ENCODE measurements at regions not wholly inside any gene's neighbourhood (a gene's known extent, or its start where the extent isn't known, plus 50 kb on each side); places are given as distances from the start of the nearest gene placed in this dataset.

DNA sequence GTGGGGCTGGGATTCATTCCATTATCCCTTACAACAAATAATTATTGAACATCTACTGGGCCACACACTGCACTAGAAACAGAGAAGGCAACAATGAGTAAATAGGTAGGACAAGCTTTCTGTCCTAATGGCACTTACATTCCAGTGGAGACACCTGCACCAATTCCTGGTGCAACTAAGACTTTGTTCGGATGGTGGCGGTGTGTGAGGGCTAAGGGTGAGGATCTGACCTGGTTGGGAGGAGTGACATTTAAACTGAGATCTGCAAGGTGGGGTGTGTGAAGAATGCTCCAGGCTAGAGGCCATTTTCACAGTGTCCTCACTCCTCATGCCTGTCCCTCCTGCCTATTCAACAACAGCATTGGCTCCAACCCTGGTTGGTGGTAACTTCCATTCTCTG is 510.0 kb downstream of the XYLT1 start:
- Mint-ChIP-seq H3K9me3 (ENCODE audit: unreplicated experiment) (no peaks in the 10 kb centered on the region), H3K27me3 (ENCODE audit: insufficient read depth, unreplicated experiment) (peaks cover 2% of the 10 kb centered on the region), H3K27ac (ENCODE audit: unreplicated experiment) (no peak overlapping the region), H3K36me3 (ENCODE audit: insufficient read depth, unreplicated experiment) (no peaks in the 10 kb centered on the region), H3K4me1 (ENCODE audit: low read depth, unreplicated experiment) (peaks cover under 1% of the 10 kb centered on the region), H3K4me3 (ENCODE audit: unreplicated experiment) (no peak overlapping the region)
- Histone ChIP-seq H3K4me1 (no peaks in the 10 kb centered on the region), H3K36me3 (ENCODE audit: control insufficient read depth, insufficient read depth, low read length) (no peaks in the 10 kb centered on the region), H3K27me3 (replicated peaks; ENCODE audit: control insufficient read depth, insufficient read depth, low read length) (no peaks in the 10 kb centered on the region), H3K9me3 (no peaks in the 10 kb centered on the region), H3K4me3 (ENCODE audit: low read depth, low read length) (no peak overlapping the region)
- intact Hi-C loops (cut with micrococcal nuclease; ENCODE audit: unreplicated experiment), result no loop called here
- TF ChIP-seq, protein P1, sequence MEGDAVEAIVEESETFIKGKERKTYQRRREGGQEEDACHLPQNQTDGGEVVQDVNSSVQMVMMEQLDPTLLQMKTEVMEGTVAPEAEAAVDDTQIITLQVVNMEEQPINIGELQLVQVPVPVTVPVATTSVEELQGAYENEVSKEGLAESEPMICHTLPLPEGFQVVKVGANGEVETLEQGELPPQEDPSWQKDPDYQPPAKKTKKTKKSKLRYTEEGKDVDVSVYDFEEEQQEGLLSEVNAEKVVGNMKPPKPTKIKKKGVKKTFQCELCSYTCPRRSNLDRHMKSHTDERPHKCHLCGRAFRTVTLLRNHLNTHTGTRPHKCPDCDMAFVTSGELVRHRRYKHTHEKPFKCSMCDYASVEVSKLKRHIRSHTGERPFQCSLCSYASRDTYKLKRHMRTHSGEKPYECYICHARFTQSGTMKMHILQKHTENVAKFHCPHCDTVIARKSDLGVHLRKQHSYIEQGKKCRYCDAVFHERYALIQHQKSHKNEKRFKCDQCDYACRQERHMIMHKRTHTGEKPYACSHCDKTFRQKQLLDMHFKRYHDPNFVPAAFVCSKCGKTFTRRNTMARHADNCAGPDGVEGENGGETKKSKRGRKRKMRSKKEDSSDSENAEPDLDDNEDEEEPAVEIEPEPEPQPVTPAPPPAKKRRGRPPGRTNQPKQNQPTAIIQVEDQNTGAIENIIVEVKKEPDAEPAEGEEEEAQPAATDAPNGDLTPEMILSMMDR (IDR thresholded peaks at IDR 0.05; ENCODE audit: insufficient read depth in 1 of 2, low read depth in 1 of 2, low read length in 1 of 2, severe bottlenecking in 1 of 2, unreplicated experiment in 1 of 2), result no peak
- POLR2A ChIA-PET, result no interaction called here
- no peak for DNase-seq
- CTCF ChIA-PET, result no interaction called here
- BruUV-seq (replicated peaks), result no TSS peak

DNA sequence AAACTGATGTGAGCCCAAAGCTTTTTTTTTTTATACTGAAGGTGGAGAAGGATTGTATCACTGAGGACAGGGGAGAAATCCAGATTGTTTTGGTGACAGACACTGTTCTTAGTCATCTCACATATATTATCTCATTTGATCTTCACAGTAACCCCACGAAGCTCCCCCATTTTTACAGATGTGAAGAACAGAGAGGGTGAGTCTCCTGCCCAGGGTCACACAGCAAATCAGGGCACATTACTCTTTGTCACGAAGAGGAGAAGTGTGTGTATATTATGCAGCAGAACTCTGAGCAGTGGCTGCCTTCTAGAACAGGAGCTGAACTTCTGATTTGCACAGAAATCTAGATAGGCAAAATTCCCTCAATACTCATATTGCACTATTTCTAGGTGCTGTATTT is 504.3 kb downstream of the XYLT1 start:
- POLR2A ChIA-PET, result no interaction called here
- no TSS peak for BruUV-seq (replicated peaks)

DNA sequence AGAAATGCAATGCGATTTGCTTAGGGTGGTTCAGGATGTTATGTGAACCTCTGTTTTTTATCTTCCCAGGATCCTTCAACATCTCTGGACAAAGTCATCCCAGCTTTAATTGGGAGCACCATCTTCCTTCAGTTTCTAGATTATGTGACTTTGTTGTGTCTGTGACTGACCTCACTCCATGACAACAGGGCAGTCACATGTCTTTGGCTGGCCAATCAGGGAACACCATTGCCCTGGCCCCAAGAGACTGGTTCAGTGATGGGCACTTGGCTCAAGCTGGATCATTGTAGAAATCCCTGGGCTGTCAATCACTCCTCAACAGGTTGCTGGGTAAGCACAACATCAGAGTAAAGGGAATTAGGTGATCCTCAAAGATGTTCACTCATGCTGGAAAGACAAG is 499.7 kb downstream of the XYLT1 start:
- Histone ChIP-seq H3K4me1 (peaks cover 7% of the 10 kb centered on the region; the same call in 1 of the 2 replicates), H3K4me3 (ENCODE audit: low read depth, low read length) (no peak overlapping the region), H3K9me3 (no peaks in the 10 kb centered on the region), H3K36me3 (ENCODE audit: control insufficient read depth, insufficient read depth, low read length) (no peaks in the 10 kb centered on the region), H3K27me3 (replicated peaks; ENCODE audit: control insufficient read depth, insufficient read depth, low read length) (no peaks in the 10 kb centered on the region)
- no peaks in the 10 kb centered on the region for H3K36me3 Mint-ChIP-seq (ENCODE audit: insufficient read depth, unreplicated experiment)
- H3K27ac Mint-ChIP-seq (ENCODE audit: unreplicated experiment), result no peak overlapping the region
- H3K4me1 Mint-ChIP-seq (ENCODE audit: low read depth, unreplicated experiment), result peaks cover 3% of the 10 kb centered on the region
- ChIA-PET CTCF (no interaction called here), POLR2A (no interaction called here)
- H3K27me3 Mint-ChIP-seq (ENCODE audit: insufficient read depth, unreplicated experiment), result peaks cover 2% of the 10 kb centered on the region
- intact Hi-C loops (cut with micrococcal nuclease; ENCODE audit: unreplicated experiment), result no loop called here
- no peak for DNase-seq
- no TSS peak for BruUV-seq (replicated peaks)
- H3K4me3 Mint-ChIP-seq (ENCODE audit: unreplicated experiment), result no peak overlapping the region
- H3K9me3 Mint-ChIP-seq (ENCODE audit: unreplicated experiment), result no peaks in the 10 kb centered on the region
- TF ChIP-seq, protein P1 (IDR thresholded peaks at IDR 0.05; ENCODE audit: insufficient read depth in 1 of 2, low read depth in 1 of 2, low read length in 1 of 2, severe bottlenecking in 1 of 2, unreplicated experiment in 1 of 2), result no peak

More for the DNA sequence above, 504.3 kb downstream of the XYLT1 start:
- no peak for DNase-seq
- Histone ChIP-seq H3K27me3 (replicated peaks; ENCODE audit: control insufficient read depth, insufficient read depth, low read length) (no peaks in the 10 kb centered on the region), H3K4me3 (ENCODE audit: low read depth, low read length) (no peak overlapping the region), H3K4me1 (no peaks in the 10 kb centered on the region), H3K36me3 (ENCODE audit: control insufficient read depth, insufficient read depth, low read length) (no peaks in the 10 kb centered on the region), H3K9me3 (no peaks in the 10 kb centered on the region)
- peaks cover 2% of the 10 kb centered on the region for H3K27me3 Mint-ChIP-seq (ENCODE audit: insufficient read depth, unreplicated experiment)
- intact Hi-C loops (cut with micrococcal nuclease; ENCODE audit: unreplicated experiment), result no loop called here
- H3K27ac Mint-ChIP-seq (ENCODE audit: unreplicated experiment), result no peak overlapping the region
- H3K36me3 Mint-ChIP-seq (ENCODE audit: insufficient read depth, unreplicated experiment), result no peaks in the 10 kb centered on the region
- peaks cover 6% of the 10 kb centered on the region for H3K4me1 Mint-ChIP-seq (ENCODE audit: low read depth, unreplicated experiment)
- CTCF ChIA-PET, result no interaction called here
- H3K4me3 Mint-ChIP-seq (ENCODE audit: unreplicated experiment), result no peak overlapping the region
- H3K9me3 Mint-ChIP-seq (ENCODE audit: unreplicated experiment), result no peaks in the 10 kb centered on the region
- TF ChIP-seq, protein P1 (IDR thresholded peaks at IDR 0.05; ENCODE audit: insufficient read depth in 1 of 2, low read depth in 1 of 2, low read length in 1 of 2, severe bottlenecking in 1 of 2, unreplicated experiment in 1 of 2), result no peak
